Smooth muscle cell (in vitro differentiated cells): ENCODE measurements at regions not wholly inside any gene's neighbourhood (a gene's known extent, or its start where the extent isn't known, plus 50 kb on each side); places are given as distances from the start of the nearest gene placed in this dataset.

ENCODE experiments used
- DNase-seq: peaks from one replicate; lab custom pipeline; 2025; ENCODE audit not compliant: unreplicated experiment; lab: John Stamatoyannopoulos, UW
- H2AFZ ChIP-seq: fragments of 200-600 bp; sonication (generic); 2 replicates; pipeline ENCODE4 v1.6.0; 2016; ENCODE audit warnings: antibody characterized with exemption, low read depth, mild to moderate bottlenecking
- H3F3A ChIP-seq: fragments of 200-600 bp; sonication (generic); 2 replicates; pipeline ENCODE4 v1.6.0; 2017; ENCODE audit warnings: antibody characterized with exemption, low read depth
- H3K27ac ChIP-seq: fragments of 200-600 bp; sonication (generic); 2 replicates; pipeline ENCODE4 v1.5.1; 2016; ENCODE audit warnings: low read depth, mild to moderate bottlenecking
- H3K27me3 ChIP-seq: fragments of 200-600 bp; sonication (generic); 2 replicates; pipeline ENCODE4 v1.6.1; 2016; ENCODE audit warnings: low read depth, mild to moderate bottlenecking
- H3K36me3 ChIP-seq: fragments of 200-600 bp; sonication (generic); 2 replicates; pipeline ENCODE4 v1.5.1; 2016; ENCODE audit warnings: low read depth
- H3K4me1 ChIP-seq: fragments of 200-600 bp; sonication (generic); 2 replicates; pipeline ENCODE4 v1.5.1; 2016; ENCODE audit warnings: low read depth
- H3K4me2 ChIP-seq: fragments of 200-600 bp; sonication (generic); 2 replicates; pipeline ENCODE4 v1.6.0; 2016; ENCODE audit warnings: mild to moderate bottlenecking
- H3K4me3 ChIP-seq: fragments of 200-600 bp; sonication (generic); 2 replicates; pipeline ENCODE4 v1.5.1; 2016; ENCODE audit warnings: mild to moderate bottlenecking
- H3K79me2 ChIP-seq: fragments of 200-600 bp; sonication (generic); 2 replicates; pipeline ENCODE4 v1.6.0; 2016; ENCODE audit warnings: low read depth, mild to moderate bottlenecking
- H3K9ac ChIP-seq: fragments of 200-600 bp; sonication (generic); 2 replicates; pipeline ENCODE4 v1.6.0; 2016; ENCODE audit warnings: low read depth
- H3K9me3 ChIP-seq: fragments of 200-600 bp; sonication (generic); replicated peaks from 2 replicates; pipeline ENCODE4 v1.5.1; 2016; ENCODE audit warnings: low read depth
- H4K20me1 ChIP-seq: fragments of 200-600 bp; sonication (generic); 2 replicates; pipeline ENCODE4 v1.6.0; 2016; ENCODE audit warnings: low read depth
- WGBS: methylation state at CpG from one replicate; pipeline ENCODE4 v1.1.7; 2016; ENCODE audit warnings: low lambda C conversion rate; 5-methylcytosine and 5-hydroxymethylcytosine counted together
- TF ChIP-seq, protein P1 (sequence below): fragments of 200-600 bp; sonication (generic); IDR thresholded peaks from 2 replicates; pipeline ENCODE4 v1.5.1; 2017; ENCODE audit warnings: borderline replicate concordance, mild to moderate bottlenecking, antibody characterized with exemption; ENCODE audit not compliant: insufficient read depth, poor library complexity, severe bottlenecking

DNA sequence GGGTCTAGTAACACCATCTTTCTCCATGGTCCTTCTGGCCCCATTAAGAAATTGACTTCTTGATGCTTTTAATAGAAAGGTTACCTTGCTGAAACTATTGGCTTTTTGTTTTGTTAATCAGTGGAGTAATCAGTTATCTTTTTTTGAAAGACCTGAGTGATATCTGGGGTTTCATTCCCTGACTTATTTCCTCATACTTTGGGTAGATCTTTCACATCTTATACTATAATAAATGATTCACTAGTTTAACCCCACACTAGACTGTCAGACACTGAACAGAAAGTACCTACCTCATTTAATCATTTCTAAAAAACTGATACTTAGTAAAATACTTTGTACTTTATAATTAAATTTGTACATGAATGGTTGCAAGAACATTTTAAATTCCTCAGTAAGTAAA lies 1021.1 kb downstream of the STIM2 start:
- Histone ChIP-seq H3K27ac (no peak overlapping the region), H3K36me3 (no peaks in the 10 kb centered on the region), H3K4me2 (no peak overlapping the region), H3K27me3 (no peaks in the 10 kb centered on the region), H3K9ac (no peak overlapping the region), H3K4me1 (no peaks in the 10 kb centered on the region), H4K20me1 (no peaks in the 10 kb centered on the region), H3K4me3 (no peak overlapping the region), H3K9me3 (no peaks in the 10 kb centered on the region), H2AFZ (no peak overlapping the region), H3F3A (no peaks in the 10 kb centered on the region), H3K79me2 (no peaks in the 10 kb centered on the region)
- TF ChIP-seq, protein P1, sequence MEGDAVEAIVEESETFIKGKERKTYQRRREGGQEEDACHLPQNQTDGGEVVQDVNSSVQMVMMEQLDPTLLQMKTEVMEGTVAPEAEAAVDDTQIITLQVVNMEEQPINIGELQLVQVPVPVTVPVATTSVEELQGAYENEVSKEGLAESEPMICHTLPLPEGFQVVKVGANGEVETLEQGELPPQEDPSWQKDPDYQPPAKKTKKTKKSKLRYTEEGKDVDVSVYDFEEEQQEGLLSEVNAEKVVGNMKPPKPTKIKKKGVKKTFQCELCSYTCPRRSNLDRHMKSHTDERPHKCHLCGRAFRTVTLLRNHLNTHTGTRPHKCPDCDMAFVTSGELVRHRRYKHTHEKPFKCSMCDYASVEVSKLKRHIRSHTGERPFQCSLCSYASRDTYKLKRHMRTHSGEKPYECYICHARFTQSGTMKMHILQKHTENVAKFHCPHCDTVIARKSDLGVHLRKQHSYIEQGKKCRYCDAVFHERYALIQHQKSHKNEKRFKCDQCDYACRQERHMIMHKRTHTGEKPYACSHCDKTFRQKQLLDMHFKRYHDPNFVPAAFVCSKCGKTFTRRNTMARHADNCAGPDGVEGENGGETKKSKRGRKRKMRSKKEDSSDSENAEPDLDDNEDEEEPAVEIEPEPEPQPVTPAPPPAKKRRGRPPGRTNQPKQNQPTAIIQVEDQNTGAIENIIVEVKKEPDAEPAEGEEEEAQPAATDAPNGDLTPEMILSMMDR = no peak
- no peak for DNase-seq

DNA sequence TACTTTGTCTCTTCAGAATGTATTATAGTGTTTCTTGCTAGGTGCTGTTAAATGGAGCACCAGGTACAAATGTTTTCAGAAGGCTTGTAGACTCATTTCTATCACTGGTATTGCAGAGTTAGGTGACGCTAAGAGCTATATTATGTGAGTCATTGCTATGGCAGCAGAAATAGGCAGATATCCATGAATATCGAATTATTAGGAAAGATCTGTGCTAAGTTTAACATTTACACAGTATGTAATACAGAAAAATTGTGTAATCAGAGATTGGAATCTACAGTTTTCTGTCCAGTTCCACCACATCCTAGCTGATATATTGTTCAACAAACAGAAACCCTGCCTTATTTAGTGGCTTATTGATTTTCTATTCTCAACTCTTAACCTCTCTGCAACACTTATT lies 1025.5 kb downstream of the STIM2 start:
- Histone ChIP-seq H3K4me3 (no peak overlapping the region), H4K20me1 (no peaks in the 10 kb centered on the region), H3K36me3 (no peaks in the 10 kb centered on the region), H3K9me3 (no peaks in the 10 kb centered on the region), H2AFZ (no peak overlapping the region), H3K4me1 (no peaks in the 10 kb centered on the region), H3K9ac (no peak overlapping the region), H3K27me3 (no peaks in the 10 kb centered on the region), H3K4me2 (no peak overlapping the region), H3F3A (no peaks in the 10 kb centered on the region), H3K79me2 (no peaks in the 10 kb centered on the region), H3K27ac (no peak overlapping the region)
- TF ChIP-seq, protein P1 = no peak
- 95% methylated on average over 2 of the region's 2 CpGs for WGBS
- DNase-seq = no peak

DNA sequence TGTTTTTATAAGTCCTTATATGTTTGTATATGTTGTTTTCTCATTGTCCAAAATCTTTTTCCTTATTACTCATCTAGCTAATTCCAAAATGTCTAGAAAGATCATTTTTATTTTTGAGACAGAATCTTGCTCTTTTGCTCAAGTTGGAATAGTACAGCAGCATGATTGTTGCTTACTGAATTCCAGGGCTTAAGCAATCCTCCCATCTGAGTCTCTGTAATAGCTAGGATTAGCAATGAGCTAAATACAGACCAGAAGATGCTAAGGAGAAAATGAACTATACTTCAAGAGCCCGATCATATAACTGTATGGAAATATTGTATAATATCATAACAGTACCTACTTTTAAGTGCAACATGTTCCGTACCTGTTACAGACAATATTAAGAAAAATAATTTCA lies 1027.0 kb downstream of the STIM2 start:
- Histone ChIP-seq H3K4me3 (no peak overlapping the region), H3K9me3 (no peaks in the 10 kb centered on the region), H3F3A (no peaks in the 10 kb centered on the region), H3K4me2 (no peak overlapping the region), H3K27me3 (no peaks in the 10 kb centered on the region), H4K20me1 (no peaks in the 10 kb centered on the region), H3K36me3 (no peaks in the 10 kb centered on the region), H3K27ac (no peak overlapping the region), H2AFZ (no peak overlapping the region), H3K4me1 (no peaks in the 10 kb centered on the region), H3K9ac (no peak overlapping the region), H3K79me2 (no peaks in the 10 kb centered on the region)
- WGBS = 78% methylated on average over 2 of the region's 2 CpGs
- DNase-seq = no peak
- TF ChIP-seq, protein P1 = no peak

DNA sequence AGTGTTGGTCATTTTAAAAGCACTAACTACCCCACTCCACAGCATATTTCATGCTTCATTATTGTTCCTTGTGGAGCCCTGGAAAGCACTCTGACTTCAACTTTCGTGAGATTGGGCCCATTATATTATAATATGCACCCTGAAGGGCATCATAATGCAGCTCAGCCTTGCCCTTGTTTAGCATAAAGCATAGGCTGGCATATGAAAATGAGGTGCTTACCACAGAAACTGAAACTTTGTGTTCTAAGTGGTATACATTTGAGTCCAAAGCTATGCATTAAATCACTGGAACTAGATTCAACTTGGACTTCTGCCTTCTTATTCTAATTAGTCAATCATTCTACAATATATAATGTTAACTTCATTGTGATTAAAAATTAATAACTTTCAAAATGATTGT lies 1027.9 kb downstream of the STIM2 start:
- H3K79me2 ChIP-seq = no peaks in the 10 kb centered on the region
- H3K4me1 ChIP-seq = no peaks in the 10 kb centered on the region
- H3K4me3 ChIP-seq = no peak overlapping the region
- H3K9ac ChIP-seq = no peak overlapping the region
- H2AFZ ChIP-seq = no peak overlapping the region
- no peaks in the 10 kb centered on the region for H3K9me3 ChIP-seq
- H3F3A ChIP-seq = no peaks in the 10 kb centered on the region
- no peaks in the 10 kb centered on the region for H3K27me3 ChIP-seq
- no peak overlapping the region for H3K4me2 ChIP-seq
- no peaks in the 10 kb centered on the region for H3K36me3 ChIP-seq
- TF ChIP-seq, protein P1 = no peak
- WGBS = 79% methylated on average over 1 of the region's 1 CpG
- H4K20me1 ChIP-seq = no peaks in the 10 kb centered on the region
- H3K27ac ChIP-seq = no peak overlapping the region
- no peak for DNase-seq
